Mucosa of stomach (tissue), 1 donor: ENCODE measurements at regions not wholly inside any gene's neighbourhood (a gene's known extent, or its start where the extent isn't known, plus 50 kb on each side); places are given as distances from the start of the nearest gene placed in this dataset.
A peak's percentile ranks its signal among the peaks of the same experiment; 100 is the strongest.

ENCODE experiments used
- H3K27me3 ChIP-seq: one replicate; pipeline ENCODE4 v1.7.0; 2013; ENCODE audit warnings: mild to moderate bottlenecking, low read length; ENCODE audit not compliant: control insufficient read depth, insufficient read depth
- H3K36me3 ChIP-seq: one replicate; pipeline ENCODE4 v1.7.0; 2013; ENCODE audit warnings: low read length; ENCODE audit not compliant: control insufficient read depth, insufficient read depth
- H3K4me1 ChIP-seq: one replicate; pipeline ENCODE4 v1.7.0; 2013; ENCODE audit warnings: mild to moderate bottlenecking, low read length; ENCODE audit not compliant: control insufficient read depth, insufficient read depth
- H3K4me3 ChIP-seq: one replicate; pipeline ENCODE4 v1.7.0; 2013; ENCODE audit warnings: low read length
- H3K9ac ChIP-seq: one replicate; pipeline ENCODE4 v1.7.0; 2013; ENCODE audit warnings: mild to moderate bottlenecking, low read length, moderate library complexity
- H3K9me3 ChIP-seq: one replicate; pipeline ENCODE4 v1.7.0; 2013; ENCODE audit warnings: mild to moderate bottlenecking, low read length, moderate library complexity; ENCODE audit not compliant: control insufficient read depth
- donor health status: Pancreatic carcinoma.

- H3K9me3 ChIP-seq = no peaks in the 10 kb centered on the region
- H3K36me3 ChIP-seq = no peaks in the 10 kb centered on the region
- H3K27me3 ChIP-seq = no peaks in the 10 kb centered on the region
- no peak overlapping the region for H3K9ac ChIP-seq
- no peaks in the 10 kb centered on the region for H3K4me1 ChIP-seq
- no peak overlapping the region for H3K4me3 ChIP-seq
These were observed 796.4 kb downstream of the MED13L start for GRCh38 chr12:115481141-115481540.

- no peak overlapping the region for H3K9ac ChIP-seq
- no peaks in the 10 kb centered on the region for H3K36me3 ChIP-seq
- H3K4me1 ChIP-seq = peaks cover 19% of the 10 kb centered on the region
- no peak overlapping the region for H3K4me3 ChIP-seq
- no peaks in the 10 kb centered on the region for H3K9me3 ChIP-seq
- H3K27me3 ChIP-seq = no peaks in the 10 kb centered on the region
These were observed 794.5 kb upstream of the TBX3 start for GRCh38 chr12:115478505-115478904.

- Histone ChIP-seq H3K4me3 (no peak overlapping the region), H3K9me3 (no peaks in the 10 kb centered on the region), H3K36me3 (no peaks in the 10 kb centered on the region), H3K4me1 (peaks cover 45% of the 10 kb centered on the region), H3K9ac (no peak overlapping the region), H3K27me3 (no peaks in the 10 kb centered on the region)
These were observed 790.8 kb upstream of the TBX3 start for GRCh38 chr12:115474539-115475353.

GRCh38 chr12:115473257-115473956 lies 789.4 kb upstream of the TBX3 start:
- Histone ChIP-seq H3K36me3 (no peaks in the 10 kb centered on the region), H3K27me3 (no peaks in the 10 kb centered on the region), H3K9me3 (no peaks in the 10 kb centered on the region), H3K4me1 (peaks cover 49% of the 10 kb centered on the region), H3K9ac (no peak overlapping the region), H3K4me3 (no peak overlapping the region)

- Histone ChIP-seq H3K9me3 (no peaks in the 10 kb centered on the region), H3K27me3 (no peaks in the 10 kb centered on the region), H3K36me3 (no peaks in the 10 kb centered on the region), H3K4me3 (no peak overlapping the region), H3K9ac (no peak overlapping the region), H3K4me1 (peaks cover 54% of the 10 kb centered on the region)
These were observed 788.9 kb upstream of the TBX3 start for GRCh38 chr12:115472852-115473251.

- no peaks in the 10 kb centered on the region for H3K9me3 ChIP-seq
- no peak overlapping the region for H3K4me3 ChIP-seq
- no peak overlapping the region for H3K9ac ChIP-seq
- H3K36me3 ChIP-seq = no peaks in the 10 kb centered on the region
- H3K4me1 ChIP-seq = peaks cover 56% of the 10 kb centered on the region
- H3K27me3 ChIP-seq = no peaks in the 10 kb centered on the region
These were observed 787.0 kb upstream of the TBX3 start for GRCh38 chr12:115470977-115471376.

- no peak overlapping the region for H3K9ac ChIP-seq
- no peak overlapping the region for H3K4me3 ChIP-seq
- no peaks in the 10 kb centered on the region for H3K9me3 ChIP-seq
- H3K27me3 ChIP-seq = no peaks in the 10 kb centered on the region
- H3K4me1 ChIP-seq = peaks cover 52% of the 10 kb centered on the region
- H3K36me3 ChIP-seq = no peaks in the 10 kb centered on the region
These were observed 786.6 kb upstream of the TBX3 start for GRCh38 chr12:115470526-115470925.

- no peaks in the 10 kb centered on the region for H3K27me3 ChIP-seq
- H3K9ac ChIP-seq = peak overlapping the region; percentile 9
- H3K36me3 ChIP-seq = no peaks in the 10 kb centered on the region
- H3K4me1 ChIP-seq = peaks cover 34% of the 10 kb centered on the region
- H3K9me3 ChIP-seq = no peaks in the 10 kb centered on the region
- no peak overlapping the region for H3K4me3 ChIP-seq
These were observed 784.1 kb upstream of the TBX3 start for GRCh38 chr12:115468087-115468510.

- H3K4me1 ChIP-seq = peaks cover 28% of the 10 kb centered on the region
- H3K9ac ChIP-seq = peak overlapping the region; percentile 9
These were observed 783.6 kb upstream of the TBX3 start for GRCh38 chr12:115467531-115467930.

GRCh38 chr12:115466076-115466475 lies 782.1 kb upstream of the TBX3 start:
- Histone ChIP-seq H3K27me3 (no peaks in the 10 kb centered on the region), H3K4me1 (peaks cover 22% of the 10 kb centered on the region), H3K9me3 (no peaks in the 10 kb centered on the region), H3K4me3 (no peak overlapping the region), H3K36me3 (no peaks in the 10 kb centered on the region), H3K9ac (no peak overlapping the region)

More at GRCh38 chr12:115467531-115467930, 783.6 kb upstream of the TBX3 start:
- H3K27me3 ChIP-seq = no peaks in the 10 kb centered on the region
- no peaks in the 10 kb centered on the region for H3K9me3 ChIP-seq
- H3K36me3 ChIP-seq = no peaks in the 10 kb centered on the region
- no peak overlapping the region for H3K4me3 ChIP-seq

- peaks cover 11% of the 10 kb centered on the region for H3K4me1 ChIP-seq
- H3K9ac ChIP-seq = no peak overlapping the region
- no peaks in the 10 kb centered on the region for H3K27me3 ChIP-seq
- H3K9me3 ChIP-seq = no peaks in the 10 kb centered on the region
- H3K4me3 ChIP-seq = no peak overlapping the region
- no peaks in the 10 kb centered on the region for H3K36me3 ChIP-seq
These were observed 780.7 kb upstream of the TBX3 start for GRCh38 chr12:115464661-115465060.

GRCh38 chr12:115464111-115464581 lies 780.2 kb upstream of the TBX3 start:
- peaks cover 11% of the 10 kb centered on the region for H3K4me1 ChIP-seq
- H3K27me3 ChIP-seq = no peaks in the 10 kb centered on the region
- H3K36me3 ChIP-seq = no peaks in the 10 kb centered on the region
- H3K9me3 ChIP-seq = no peaks in the 10 kb centered on the region
- H3K9ac ChIP-seq = no peak overlapping the region
- H3K4me3 ChIP-seq = no peak overlapping the region
